Activated T-helper 9 cell treated with anti-CD3 and anti-CD28 coated beads, Interleukin-2, amount 50 U/mL, for 16 hours (primary cell): ENCODE measurements at regions not wholly inside any gene's neighbourhood (a gene's known extent, or its start where the extent isn't known, plus 50 kb on each side); places are given as distances from the start of the nearest gene placed in this dataset.
"Not testable (repeated sequence)": the region's sequence is repeated elsewhere in the genome, so short reads cannot be mapped to it uniquely, and the experiment has no call there.

ENCODE experiments used
- DNase-seq: peaks from one replicate; pipeline ENCODE4 v3.0.0-alpha.2; 2020; ENCODE audit warnings: low read depth

DNA sequence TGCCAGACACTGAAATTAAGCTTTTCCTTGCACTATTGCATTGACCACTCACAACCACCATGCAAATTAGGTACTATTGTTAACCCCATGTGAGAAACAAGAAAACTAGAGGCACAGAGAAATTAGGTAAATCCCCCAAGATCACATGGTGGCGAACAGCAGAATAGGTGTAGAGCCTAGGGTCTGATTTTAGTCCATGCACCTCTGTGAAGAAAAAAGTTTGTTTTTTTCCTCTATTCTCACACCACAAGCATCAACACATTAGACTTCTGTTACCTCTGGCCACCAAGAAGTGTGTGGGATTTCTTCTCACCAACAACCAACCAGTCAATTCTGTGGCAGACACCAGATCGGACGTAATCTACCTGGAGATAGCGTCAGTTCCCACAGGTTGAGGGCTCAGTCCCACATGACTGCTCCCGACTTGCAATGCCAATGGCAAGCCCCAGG is 391.9 kb downstream of the COG6 start:
- no peak for DNase-seq

DNA sequence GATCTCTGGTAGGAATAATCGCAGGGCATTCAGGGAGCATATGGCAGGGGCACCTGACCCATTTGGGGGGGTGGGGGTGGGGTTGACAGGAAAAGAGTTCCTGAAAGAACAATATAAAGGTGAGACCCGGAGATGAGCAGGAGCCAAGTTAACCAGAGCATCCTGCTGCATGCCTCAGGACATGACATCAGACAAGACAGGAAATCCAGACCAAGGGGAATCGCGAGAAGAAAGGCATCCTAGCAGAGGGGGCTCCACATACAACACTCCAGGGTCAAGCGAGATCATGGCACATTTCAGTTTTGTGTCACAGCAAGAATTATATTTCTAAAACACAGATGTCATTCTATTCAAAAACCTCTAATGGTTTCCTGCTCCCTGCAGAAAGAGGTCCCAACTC is 393.1 kb downstream of the COG6 start:
- no peak for DNase-seq

DNA sequence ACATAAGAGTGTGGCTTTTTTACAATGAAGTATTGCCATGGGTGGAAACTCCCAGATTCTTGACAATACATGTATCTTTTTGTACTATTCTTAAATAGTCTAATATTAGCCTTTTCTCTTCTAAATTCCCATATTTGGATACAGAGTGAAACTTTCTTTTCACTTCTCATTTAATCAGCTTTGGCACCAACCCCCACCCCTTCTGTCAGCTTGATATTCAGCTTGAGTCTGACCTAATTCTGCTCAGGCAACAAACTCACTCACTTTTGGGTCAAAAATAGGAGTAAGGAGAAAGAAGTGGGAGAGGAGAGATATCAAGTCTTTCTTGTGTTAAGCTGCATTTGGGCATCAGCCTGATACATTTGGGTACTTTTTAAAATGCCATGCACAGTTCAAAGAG is 397.5 kb downstream of the COG6 start:
- DNase-seq, result no peak

DNA sequence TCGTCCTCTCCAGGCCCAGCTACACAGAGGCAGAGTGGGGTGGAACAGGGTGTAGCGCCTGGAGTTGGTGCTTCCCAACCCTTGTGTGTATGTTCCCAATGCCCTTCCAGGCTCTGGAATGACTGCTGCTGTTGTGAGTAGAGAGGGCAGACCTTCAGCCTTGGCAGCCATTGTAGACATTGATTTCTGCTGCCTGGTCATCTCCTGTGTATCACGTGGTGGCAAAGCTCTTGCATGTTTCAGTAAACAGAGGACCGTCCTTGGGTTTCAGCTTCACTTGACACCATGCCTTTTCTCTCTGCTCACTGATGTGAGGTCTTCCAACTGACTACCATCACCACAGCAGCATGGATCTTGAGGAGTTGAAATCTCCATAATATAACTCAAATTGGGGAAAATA is 397.9 kb downstream of the COG6 start:
- DNase-seq, result no peak

DNA sequence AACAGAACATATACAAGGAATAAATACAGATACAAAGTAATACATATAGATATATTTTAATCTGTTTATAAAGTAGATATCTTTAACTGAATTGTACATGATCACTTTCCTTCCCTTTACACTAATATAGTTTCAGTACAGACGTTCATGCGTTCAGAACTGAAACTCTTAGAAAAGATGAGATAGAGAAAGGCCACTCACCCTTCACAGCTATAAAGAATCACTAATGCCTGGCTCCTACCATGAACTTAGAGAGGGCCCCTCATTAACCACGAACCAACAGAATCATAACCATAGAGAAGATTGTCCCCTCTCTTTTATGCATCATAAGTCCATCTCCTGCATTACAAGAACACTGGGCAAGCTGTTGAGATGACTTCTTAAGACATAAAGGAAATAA is 399.0 kb downstream of the COG6 start:
- DNase-seq, result not testable (repeated sequence)

DNA sequence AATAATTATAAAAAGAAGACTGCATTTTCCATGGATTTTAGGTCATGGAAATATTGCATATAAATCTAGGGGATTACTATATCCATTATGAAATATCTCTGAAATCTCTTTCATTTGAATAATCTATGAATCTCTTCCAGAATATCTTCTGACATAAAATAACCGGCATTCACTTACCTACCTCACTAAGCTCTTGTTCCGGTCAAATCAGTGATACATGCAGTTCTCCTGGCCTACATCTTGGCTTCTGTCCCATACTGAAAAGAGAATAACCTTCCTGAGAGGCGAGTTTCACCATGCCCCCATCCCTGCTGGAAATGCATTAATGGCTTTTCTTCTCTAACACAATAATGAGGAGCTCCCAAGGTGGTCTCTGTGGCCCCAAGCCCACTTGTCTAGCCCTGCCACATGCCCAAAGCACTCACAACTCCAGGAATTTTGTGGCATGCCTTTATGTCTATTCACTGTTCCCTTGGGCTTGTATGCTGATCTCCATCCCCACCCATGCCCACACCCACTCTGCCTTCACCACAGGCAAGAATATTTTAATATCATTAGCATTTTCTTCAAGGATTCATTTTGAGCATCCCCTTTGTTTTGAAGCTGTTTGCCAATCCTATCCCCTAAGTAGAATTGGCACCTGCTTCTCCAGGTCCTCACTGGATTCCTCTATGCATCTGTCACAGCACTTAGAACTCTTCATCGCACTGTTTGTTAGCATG is 401.6 kb downstream of the COG6 start:
- DNase-seq, result no peak

DNA sequence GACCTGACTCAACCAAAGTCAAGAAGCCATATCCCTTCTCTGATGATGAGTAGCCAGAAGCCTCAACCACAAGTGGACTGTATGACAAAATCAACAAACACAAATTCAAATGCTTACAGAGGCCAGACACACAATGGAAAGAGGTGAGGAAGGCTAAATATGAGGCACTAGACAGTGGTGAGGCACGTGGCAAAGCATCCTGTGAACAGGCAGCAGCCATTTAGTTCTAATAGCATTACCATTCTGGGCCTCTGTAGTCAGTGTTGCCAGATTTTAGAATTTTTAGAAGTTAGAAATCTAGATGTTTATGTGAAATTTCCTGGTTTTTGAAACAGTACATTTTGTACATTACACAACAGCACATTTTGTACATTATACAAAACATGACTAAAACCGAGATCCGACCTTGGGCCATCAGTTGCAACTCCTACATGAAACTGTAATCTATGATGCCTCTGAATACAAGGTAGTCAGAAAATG is 403.3 kb downstream of the COG6 start:
- DNase-seq, result no peak

DNA sequence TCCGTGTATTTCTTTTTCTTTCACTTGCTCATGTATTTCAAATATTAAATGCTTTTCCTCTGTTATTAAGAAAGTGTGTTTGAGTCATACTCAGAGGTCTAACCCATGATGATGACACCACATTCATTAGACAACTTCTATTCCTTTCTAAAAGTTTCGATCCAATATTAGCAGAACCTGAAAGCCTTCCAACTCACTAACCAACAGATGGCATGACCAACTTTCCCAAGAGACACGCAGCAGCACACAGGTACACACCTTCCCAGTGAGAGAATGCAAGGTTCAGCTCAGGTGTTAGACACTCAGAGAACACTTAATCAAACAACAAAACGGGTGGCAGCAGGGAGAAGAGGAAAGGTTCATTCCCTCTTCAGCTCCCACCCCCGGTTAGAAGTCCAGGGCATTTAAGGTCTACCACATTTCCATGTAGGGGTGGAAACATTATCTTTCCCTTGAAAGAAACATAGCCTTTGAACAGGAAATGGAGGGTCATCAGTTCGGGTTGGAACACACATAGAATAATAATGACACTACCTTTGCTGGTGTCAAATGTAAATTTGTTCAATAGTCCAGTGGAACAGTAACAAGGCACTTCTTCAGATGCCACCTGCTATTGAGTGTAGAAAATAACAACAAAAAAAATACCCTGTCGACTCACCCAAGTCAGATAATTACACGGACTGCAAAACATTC is 404.2 kb downstream of the COG6 start:
- DNase-seq, result no peak

DNA sequence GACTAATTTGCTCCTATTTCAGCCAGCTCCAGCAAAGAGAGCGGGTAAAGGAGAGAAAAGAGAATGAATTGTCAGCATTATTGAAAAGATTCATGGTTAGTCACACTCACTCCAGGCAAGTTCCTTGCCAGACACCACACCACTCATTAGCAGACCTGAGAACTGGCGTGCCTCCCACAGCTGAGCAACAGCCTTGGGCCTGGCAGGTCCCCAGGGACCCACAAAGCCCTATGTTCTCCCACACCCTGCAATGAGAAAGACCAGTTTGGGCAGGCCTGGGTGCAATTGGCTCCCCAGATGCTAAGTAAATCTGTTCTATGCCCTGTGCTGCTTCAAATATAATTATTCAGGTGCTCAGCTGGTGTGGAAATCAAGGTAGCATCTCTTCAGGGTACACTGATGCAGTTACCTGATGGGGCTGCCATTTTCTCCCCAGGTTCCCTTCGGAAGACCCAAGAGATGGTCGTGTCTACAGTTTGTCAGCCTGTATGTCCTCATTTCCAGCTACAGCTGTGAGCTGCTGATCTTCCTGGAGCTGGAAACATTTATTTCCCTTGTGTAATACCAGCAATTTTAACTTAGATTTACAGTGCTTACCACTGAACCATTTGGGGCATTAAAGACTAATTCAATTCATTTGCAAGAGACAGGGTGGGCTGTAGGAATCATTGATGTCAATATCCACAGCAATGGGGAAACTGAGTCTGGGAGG is 405.0 kb downstream of the COG6 start:
- peak; percentile 23 for DNase-seq

DNA sequence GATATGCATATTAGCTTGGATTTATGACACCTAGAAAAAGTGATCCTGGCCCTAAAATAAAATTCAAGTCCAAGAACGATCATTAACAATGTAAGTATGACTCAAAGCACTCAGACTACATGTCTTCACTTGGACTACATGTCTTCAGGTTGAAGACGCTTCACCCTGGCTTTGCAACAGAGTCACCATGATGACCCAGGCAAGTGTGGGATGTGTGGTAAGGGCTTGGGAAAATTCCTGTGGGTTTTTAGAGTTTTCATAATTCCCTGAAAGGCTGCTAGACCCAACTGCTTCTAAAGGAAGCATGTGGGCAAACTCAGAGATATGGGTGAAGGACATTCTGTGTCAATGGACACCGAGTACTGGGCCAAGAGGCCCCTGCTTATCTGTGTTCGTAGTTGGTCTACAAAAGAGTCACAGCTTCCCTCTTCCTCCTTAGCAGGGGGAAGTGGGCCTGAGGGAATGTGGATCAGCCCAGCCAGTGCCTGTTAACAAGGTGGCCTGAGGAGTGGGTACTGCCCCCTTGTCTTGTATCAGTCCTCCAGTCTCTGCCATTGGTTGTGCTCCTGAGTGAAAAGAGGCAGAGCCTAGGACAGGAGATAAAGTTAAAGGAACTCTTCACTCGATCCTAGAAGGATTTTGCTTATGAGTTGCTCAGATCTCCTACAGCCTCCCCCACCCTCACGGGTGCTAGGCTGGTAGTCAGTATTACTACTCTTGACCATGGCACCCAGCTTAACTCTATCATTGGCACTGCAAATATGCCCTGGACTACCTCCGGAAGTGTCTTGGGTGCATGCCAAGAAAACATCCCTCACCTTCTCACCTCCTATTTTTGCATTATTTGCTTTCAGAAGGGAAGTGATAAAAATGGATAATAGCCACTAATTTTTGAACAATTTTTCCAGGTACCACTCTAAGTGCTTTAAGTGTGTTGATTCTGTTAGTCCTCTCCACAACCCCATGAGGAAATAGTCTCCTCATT is 406.3 kb downstream of the COG6 start:
- no peak for DNase-seq

DNA sequence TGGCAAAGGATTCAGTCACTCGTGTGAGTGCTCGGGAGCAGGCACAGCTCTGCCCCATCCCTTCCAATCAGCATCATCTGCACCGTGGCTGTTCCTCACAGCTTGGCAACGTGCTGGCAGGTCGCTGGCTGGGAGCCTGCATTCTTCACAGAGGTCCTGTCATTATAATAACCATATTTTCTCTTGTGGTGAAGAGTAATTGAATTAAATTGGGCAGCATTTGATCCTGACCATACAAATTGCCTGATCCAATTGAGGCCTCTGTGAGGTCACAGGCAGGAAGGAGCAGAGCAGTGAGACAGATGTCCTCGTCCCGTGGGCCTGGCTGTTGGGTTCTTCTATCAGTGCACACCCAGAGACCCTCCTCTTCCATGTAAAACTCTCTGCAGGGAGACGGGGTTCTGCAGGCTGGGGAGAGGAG is 407.8 kb downstream of the COG6 start:
- no peak for DNase-seq

DNA sequence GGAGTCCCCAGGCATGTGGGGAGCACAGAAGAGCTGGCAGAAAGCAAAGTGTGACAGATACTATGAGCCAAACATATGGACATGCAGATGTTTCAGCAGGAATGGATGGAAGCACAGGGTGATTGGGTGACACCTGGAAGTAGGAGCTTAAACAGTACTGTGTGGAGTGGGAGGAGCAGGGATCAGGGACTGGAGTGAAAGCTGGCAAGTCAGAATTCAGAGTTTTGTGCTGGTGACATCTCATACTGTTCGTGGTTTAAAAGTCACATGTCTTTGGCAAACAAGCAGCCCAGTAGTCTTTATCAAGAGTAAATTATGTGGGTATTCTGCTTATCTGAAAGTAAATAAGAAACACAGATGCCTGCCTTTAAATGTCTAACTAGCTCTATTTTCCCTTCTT is 408.2 kb downstream of the COG6 start:
- DNase-seq, result no peak

DNA sequence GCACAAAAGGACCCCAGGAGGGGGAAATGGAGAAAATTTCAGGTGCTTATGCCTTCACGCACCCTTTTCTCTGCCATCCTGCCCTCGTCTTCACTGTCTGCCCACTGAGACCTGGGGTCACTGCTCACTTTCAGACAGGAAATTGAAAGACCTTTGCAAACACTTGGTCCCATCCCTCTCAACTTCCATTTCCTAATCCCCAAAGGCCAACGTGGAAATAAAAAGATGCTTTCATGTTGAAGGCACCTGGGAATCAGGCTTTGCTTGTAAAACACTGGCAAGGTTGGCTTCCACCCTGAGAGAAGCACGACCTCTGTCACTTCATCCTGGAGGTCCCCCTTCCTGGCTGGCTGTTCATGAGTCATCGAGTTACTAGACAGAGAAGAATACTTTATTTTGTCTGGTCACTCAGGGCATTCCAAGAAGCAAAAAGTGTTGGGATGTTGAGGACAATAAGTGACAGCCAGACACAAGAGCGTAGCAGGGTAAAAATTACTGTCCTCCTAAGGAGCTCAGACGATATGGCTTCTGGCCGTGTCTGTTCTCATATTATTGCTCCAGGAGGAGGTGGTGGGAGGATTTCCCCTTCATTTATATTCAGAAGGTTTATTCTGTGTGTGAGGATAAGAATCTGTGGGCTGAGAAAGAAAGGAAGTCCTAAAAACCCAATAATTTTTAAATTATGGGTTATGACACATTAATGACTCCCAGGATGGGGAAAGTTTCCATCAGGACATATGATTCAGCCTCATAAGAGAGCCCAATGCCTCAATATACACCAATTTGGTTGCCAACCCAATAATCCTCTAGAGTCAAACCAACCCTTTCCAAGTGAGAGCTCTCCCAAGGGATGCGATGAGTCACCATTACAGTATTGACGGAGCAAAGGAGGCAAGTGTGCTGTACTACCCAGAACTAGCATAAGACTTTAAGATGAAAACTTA is 409.0 kb downstream of the COG6 start:
- no peak for DNase-seq

DNA sequence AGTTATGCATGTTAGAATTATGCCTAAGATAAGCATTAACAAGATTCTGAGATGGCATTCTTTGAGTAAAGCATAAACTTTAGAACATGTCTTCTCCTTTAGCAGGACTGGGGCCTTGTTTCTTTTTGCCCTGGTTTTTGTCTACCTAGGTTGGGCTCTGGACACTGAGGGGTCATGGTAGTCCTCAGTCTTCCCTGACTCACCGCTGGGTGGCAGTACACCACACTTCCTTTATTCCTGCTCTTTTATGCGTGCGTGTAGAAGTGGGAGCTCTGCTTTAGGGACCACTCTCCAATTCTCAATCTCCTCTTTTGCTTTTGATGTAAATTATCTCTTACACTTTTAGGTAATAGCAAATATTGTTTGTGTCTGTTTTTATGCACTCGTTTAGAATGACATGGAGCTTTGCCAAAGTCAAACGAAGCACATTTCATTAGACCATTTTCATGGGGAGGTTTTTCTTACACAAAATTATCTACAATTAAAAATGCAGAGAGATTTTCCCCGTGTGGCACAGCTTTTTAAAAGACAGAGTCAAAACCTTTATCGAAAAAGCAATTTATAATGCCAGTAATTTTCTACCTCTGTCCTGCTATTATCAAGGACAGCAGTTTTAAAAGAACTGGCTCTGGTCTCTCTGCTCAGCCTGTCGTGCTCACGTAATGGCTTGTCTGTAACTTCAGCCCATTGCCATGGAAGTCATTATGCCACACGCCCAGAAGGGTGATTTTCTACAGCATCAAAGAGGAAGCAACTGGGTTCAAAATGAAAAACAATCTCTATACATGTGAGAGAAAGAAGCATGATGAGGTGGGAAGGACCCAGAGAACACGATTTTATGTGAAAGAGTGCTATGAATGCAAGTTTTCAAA is 413.9 kb downstream of the COG6 start:
- peak; percentile 56 for DNase-seq

DNA sequence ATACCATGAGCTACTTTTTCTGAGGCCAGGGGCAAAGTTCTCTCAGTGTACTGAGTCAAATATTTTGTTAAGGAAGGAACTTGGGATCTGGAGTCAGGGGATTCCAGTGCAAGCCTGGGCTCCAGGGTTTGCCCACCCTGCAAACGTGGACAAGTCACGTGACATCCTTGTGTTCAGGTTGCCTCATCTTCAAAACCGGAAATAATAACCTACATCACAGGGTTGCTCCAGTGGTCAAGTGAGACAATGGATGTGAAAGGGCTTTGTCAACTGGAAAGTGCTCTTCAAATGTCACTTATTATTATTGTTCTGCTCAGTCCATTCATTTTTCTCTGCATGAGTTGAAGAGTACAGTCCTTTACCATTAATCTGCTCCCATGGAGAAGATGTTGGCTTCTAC is 414.9 kb downstream of the COG6 start:
- no peak for DNase-seq

DNA sequence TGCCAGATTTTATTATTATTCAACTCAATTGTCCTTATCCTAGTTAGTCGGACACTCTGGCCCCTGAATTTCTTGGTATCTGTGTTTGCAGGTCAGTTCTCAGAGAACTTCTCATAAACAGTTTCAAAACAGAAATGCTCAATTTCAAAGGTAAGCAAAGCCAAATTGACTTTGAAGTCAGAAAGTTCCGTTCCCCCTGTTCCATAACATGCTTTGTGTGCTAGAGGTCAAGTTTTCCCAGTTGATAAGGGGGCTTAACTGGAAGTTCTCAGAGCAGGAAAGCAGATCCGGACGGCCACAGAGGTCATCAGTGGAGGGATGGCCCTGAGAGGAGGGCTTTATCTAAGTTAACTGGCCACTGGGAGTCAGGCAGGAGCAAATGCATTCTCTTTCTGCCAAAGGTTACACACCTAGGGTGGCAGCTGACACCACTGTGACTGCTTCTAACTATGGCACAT is 417.2 kb downstream of the COG6 start:
- DNase-seq, result no peak

DNA sequence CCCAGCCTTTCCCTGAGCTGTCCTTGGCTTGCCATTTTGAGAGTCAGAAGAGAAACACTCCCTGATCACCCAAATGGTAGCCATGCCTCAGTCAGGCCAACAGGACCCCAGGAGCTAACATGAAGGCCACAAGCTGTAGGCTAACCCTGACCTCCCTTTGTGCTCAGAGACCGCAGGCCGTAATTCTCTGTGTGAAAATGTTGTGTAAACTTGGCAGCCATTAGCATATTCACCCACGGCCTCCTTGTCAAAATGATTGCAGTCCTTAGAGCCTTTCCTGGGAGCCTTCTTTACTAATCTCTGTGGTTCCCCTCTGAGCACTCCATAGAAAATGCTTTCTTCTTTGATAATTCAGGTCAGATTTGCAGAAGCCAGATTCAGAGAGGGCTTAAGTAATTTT is 418.9 kb downstream of the COG6 start:
- DNase-seq, result no peak

DNA sequence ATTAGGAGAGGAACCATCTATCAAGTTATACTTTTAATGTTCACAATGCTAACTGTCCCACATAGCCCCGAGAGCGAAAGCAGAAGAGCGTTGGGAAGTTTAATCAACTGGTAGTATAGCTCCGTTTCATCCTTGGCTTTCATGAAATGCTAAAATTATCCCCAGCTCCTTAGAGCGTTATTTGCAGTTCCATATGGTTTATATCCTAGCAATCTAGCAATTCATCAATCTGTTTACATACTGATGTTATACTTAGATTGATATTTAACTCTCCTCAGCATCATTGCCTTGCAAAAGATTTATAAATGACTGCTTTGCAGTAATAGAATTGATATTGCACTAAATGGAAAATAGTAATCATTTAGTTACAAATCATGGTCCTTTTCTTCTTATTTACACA is 419.8 kb downstream of the COG6 start:
- DNase-seq, result no peak

DNA sequence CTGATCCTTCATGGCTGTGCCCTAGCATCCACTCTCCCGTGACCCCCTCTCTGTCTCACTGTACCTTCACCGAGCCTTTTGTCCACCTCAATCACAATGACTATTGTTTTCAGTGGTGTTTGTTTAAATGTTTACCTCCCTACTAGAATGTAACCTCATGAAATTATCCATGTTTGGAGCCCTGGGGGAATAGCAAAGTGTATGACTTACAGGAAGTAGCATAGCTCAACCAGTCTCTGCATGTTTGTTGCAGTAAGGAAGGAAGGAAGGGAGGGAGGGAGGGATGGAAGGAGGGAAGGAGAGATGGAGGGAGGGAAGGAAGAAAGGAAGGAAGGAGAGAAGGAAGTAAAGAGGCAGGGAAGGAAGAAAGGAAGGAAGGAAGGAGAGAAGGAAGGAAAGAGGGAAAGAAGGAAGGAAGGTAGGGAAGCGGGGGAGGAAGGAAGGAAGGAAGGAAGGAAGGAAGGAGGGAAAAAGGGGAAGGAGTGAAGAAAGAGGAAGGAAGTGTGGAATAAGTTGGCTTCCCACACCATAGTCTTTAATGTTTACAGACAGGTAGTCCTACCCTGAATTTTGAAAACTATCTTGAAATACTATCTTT is 421.4 kb downstream of the COG6 start:
- no peak for DNase-seq
